ENCODE measurements at regions not wholly inside any gene's neighbourhood (a gene's known extent, or its start where the extent isn't known, plus 50 kb on each side); places are given as distances from the start of the nearest gene placed in this dataset.
"Not testable (repeated sequence)": the region's sequence is repeated elsewhere in the genome, so short reads cannot be mapped to it uniquely, and the experiment has no call there.

DNA sequence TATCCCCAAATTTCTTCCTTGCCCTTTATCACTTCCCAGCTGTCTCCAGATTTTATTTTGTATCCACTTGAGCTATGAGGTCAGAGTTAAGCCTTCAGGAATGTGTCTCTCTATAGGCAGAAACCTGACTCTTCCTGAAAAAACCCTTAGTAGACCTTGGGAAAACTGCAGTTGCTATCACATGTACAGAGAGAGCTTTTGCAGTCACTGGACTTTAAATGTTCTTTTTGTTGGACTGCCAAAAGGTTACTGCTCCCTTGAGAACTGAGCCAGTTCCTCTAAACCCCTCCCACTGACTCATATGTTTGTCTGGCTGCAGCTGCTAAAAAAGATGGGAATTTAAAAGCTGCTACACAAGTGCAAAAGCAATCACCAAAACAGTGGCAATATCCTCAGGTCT, 169.1 kb upstream of the CCDC54 start:
- no peak for FAIRE-seq

DNA sequence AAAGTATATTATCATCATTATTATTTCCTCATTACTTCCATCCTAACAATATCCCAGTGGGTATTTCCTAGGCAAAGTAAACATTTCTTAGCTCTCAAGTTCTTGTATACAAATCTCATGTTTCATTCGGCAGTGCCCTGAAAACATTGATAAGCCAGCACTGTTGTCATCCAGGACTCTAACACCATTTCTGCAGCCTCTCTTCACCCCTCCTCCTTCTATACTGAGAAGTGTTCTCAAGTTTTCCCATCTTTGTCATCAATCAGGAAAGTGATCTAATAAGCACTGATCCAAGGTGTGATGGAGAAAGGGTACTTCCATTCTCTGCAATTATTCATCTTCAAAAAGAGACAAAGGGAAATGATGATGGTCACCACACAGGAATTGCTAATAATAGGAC, 168.4 kb upstream of the CCDC54 start:
- FAIRE-seq = no peak

DNA sequence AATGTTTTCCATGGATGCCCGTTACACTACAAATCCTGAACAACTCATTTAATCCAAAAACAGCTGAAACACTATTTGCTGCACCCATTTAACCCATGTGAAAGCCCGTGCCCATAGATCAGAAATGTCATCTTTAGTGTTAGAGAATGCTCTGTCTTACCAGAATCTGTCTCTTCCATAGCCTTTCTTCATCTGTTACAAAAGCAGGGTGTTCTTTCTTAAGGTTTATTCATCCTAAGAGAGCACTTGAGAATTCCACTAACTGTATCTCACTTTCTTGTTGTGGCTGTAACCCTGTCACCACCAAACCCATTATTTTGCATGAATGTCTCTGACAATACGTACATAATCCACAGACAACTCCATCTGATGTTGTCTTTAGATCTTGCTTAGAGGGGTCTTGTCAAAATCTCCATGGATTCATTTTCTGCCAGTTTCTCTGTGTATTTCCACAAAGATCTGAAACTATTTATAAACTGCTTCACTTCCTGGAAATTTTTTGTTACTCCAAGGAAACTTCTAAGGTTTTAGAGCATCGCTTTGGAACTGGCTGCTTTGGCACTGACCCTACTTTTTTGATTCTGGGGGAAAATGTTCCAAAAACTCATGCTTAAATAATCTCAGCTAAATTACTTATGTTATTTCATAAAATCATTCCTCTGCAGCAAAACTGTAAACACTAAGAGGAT, 167.8 kb upstream of the CCDC54 start:
- no peak for FAIRE-seq

DNA sequence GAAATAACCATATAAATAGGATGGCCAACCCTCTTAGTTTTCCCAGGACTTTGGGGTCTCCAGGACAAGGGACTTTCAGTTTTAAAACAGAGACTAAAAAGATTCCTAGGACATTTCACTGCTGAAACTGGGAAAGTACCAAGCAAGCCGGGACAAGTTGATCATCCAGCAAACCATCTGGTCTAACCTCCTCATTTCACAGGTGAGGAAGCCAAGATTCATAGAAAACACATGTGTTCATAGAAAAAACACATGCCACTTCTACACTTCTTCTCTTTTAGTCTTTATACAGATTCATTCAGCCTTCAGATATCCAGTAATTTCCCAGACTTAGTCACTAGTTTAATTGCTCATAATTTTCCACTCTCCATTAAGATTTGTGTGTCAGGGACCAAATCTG, 165.6 kb upstream of the CCDC54 start:
- no peak for FAIRE-seq

DNA sequence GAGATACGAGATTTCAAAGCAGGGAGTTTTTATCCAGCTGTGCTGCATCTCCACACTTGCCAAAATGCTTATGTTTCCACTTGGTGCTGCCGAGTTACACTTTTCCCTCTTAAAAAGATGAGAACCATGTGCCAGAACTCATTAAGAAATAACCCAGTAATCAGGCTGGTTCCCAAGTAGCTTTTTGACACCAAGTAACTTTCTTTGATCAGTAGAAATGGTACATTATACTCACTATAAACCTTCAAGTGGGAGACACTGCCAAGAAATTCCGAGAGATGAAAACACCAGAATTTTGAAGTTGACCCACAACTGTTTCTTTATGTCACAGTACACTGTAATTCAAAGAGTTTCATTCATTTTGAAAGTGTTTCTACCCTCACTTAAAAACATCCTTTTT, 164.6 kb upstream of the CCDC54 start:
- FAIRE-seq = no peak

DNA sequence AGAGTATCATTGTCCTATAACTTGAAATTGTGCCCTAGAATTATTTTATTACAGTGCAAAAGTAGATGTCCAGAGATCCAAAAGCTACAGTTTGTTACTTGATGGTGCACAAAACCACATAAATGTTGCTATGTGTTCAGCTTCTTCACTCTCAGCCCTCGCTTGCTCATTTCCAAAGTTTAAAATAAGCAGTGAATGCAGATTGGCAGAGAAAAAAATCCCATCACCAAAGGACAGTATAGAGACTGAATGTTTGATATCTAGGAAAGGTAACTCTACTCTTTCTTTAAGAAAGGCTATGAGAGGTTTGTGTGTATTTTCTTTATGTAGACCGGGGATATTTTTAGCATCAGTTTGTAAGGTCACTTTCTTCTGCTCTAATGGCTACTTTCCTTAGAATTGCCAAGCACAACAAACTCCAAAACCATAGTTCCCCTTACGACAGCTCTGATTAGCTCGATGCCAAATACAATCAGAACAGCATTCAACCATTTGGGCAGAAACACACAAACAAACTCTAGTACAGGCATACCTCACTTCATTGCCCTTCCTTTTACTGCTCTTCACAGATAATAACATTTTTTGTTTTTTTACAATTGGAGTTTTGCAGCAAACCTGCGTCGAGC, 164.1 kb upstream of the CCDC54 start:
- FAIRE-seq = no peak

DNA sequence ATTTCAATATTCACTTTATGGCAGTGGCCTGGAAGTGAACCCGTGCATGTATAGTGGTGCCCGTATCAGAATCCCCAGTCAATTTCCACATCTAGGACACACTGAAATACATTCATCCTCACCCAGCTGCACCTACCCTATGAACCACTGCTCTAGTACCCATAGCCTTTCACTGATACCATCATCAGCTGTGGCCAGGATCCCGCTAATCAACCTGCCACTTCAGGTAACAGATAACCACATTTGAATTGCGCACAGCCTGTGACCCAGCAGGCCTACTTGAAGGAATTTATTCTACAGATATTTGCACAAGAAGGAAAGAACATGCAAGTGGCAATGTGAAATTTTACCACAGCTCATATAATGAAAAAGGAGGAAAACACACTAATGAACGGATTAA, 161.0 kb upstream of the CCDC54 start:
- FAIRE-seq = no peak

DNA sequence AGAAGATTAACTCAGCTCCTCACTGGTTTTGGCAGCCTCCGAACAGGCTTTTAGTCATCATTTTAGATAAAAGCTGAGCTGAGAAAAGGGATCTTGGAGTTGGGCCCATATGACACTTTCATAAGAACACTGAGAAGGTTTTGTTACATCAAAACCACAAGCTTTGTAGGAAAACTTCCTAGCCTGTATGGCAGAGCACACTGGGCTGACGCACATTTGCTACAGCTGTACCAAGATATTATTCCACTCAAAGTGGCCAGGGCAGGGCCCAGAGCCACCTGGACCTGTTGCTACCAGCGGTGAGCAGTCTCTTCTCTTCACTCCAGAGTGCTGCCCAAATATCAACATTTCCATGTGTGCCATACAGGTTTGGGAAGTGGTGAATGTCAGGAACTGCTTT, 160.5 kb upstream of the CCDC54 start:
- no peak for FAIRE-seq

DNA sequence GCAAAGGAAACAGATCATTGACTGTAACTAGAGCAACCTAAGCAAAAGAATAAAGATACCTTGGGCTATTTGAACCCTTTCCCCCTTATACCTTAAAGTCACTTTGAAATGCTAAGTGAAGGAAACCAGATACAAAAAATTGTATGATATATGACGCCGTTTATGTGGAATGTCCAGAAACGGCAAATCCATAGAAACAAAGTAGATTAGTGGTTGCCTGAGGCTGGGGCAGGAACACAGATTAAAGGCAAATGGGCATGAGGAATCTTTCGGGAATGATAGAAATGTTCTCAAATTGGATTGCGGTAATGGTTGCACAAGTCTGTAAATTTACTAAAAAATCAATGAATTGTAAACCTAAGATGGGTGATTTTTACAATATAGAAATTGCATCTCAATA, 160.1 kb upstream of the CCDC54 start:
- FAIRE-seq = no peak

DNA sequence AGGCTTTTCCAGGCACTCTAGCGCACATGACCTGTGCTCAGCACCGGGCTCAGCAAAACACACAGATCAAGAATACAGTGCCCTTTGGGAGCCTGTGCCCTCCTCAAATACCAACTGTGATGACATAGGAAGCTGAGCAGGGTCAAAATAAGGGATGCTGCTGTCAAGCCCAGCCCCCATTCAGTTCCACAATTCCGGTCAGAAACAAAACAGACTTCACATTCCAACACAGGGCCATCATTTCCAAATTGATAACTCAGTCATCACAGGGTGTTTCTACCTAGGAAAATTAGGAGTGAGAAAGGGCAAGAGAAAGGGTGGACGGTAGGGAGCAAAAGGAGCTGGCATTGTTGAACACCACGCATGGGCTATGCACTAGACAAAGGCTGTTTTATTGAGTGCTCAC, 158.4 kb upstream of the CCDC54 start:
- FAIRE-seq = no peak

DNA sequence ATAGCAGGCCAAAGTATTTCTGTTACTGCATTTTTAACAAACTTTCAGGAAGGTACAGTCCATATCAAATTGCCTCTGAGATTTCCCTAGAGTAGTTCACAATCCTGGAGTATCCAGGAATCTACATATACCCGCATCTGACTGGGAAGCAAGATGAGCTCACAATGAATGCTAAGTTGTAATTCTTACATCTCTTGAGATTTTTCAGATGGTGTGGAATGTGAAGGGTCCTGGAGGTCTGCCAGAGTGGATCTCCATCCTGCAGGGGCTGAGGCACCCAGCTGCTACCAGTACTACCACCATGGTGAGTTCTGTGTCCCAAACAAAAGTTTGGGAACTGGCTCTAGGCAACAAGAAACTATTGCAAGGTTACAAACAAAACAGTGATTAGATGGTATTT, 156.7 kb upstream of the CCDC54 start:
- FAIRE-seq = no peak

DNA sequence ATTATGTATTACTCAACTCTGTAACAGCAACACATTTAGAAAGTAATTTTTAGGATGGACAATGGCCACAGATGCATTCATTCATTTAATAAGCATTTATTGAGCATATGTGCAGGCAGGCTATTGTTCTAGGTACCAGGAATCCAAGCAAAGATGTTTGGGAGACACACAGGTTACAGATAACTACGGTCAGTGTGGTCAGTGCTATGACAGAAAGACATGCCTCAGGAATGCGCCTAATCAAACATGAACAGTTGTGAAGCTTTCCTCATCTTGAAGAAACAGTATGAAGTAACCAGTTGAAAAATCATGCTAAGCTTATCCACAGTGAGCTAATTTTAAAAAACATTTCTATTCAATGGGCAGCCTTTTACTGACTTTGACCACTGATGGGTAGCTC, 155.4 kb upstream of the CCDC54 start:
- no peak for FAIRE-seq

DNA sequence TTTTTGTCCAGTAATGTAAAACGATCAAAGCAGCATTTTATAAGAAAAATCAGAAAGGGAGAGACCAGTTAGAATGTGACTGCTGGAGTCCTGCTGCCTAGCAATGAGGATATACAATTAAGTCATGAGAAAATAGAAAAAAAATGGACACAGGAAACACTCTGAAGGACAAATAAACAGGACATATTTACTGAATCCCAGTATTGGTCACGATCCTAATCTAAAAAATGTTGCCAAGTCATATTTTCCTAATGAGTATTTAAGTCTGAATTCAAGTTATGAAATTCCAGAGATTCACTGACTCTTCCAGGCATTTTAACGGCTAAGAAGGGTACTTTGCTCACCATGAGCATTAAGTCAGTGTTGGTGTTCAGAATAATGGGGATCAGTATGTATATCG, 154.3 kb upstream of the CCDC54 start:
- no peak for FAIRE-seq

DNA sequence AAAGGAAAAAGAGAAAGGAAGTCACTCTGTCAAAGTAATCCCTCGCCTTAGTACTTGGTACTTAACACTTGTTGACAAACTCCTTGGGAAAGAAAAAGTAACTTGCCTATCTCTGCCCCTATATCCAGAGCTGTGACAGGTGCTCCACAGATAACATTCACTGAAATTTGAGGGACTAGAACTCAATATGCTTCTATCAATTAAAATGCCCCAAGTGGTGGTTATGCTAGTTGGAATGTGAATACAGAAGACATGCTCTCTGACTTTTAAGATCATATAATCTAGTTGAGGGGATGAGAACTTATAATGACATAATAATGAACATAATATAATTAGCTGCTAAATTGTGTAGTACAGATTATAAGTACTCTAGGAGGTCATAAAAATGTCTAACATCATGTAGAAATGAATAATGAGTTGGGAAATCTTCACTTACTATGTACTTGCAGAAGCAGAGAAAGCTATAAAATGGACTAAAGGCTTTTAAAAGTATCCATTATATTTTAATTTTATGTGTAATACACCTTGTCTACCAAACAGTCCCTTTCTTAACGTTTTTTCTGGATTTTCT, 153.1 kb upstream of the CCDC54 start:
- FAIRE-seq = no peak

DNA sequence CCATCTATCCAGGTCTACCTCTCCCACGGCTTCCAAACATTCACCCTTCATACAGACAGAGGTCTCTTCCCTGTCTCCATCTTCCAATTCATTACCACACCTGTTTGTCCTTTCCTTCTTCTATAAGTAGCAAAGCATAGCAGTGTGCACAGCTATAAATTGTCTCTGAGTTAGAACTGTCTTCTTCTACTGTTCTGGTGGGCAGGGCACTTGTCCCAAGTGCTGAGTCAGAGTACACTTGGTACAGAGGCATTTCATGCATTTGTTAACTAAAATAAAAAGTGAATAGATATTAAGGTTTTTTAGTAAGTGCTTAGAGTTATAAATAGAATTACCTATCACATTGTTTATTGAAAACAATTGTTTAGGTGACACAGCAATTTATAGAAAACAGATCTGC, 150.1 kb upstream of the CCDC54 start:
- FAIRE-seq = no peak

DNA sequence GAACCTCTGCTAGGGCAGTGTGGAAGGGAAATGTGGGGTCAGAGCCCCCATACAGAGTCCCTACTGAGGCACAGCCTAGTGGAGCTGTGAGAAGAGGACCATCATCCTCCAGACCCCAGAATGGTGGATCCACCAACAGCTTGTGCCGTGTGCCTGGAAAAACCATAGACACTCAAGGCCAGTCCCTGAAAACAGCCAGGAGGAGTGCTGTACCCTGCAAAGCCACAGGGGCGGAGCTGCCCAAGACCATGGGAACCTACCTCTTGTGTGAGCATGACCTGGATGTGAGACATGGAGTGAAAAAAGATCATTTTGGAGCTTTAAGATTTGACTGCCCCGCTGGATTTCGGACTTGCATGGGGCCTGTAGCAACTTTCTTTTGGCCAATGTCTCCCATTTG, 143.4 kb upstream of the CCDC54 start:
- not testable (repeated sequence) for FAIRE-seq

DNA sequence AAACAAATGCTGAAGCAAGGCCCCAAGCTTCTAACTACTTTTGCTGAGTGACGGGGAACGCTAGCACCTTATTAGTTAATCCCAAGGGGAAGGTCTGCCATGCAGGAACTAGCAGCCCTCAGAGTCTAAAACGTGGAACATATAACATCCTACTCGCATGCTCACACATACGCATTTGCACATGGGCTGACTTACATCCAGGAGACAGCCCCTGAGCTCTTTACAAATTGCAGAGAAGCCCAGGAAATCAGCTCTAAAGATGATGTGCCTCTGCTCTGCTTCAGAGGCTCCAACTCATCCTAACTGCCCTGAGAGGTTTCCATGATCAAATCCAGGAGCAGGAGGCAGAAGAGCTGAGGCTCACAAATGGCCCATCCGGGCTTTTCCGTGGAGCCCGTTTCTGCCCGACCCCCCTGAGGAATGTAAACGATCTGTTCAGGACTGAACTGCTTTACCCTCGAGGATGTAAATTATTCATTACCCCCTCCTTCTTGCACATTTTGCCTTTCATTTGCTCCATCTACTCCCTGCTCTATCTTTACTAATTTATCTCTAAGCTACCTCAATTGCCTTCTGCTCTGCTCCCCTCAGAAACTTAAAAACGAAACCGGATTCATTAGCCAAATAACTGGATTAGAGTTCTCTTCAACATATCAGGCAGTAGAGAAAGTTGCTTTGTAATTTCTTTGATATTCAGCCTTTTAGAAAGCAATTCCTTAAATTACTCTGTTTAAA, 141.9 kb upstream of the CCDC54 start:
- FAIRE-seq = no peak

DNA sequence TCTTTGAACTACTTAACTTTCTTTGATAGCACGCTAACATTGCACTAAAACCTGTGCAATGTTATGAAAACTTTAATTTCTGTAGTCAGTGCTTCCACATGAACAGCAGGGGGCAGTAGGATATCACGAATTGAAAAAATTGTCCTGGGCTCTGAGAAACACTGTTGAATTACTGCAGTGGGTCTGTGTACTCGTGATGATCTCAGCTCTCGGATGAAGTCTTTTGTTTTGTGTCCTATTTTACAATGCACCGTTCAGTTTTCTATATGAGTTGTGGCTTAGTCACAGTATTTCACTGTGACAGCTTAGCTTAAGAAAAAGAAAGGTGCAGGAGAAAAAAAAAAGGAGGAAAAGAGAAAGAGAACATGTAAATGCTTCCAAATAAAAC, 141.3 kb upstream of the CCDC54 start:
- FAIRE-seq = peak; percentile 87

DNA sequence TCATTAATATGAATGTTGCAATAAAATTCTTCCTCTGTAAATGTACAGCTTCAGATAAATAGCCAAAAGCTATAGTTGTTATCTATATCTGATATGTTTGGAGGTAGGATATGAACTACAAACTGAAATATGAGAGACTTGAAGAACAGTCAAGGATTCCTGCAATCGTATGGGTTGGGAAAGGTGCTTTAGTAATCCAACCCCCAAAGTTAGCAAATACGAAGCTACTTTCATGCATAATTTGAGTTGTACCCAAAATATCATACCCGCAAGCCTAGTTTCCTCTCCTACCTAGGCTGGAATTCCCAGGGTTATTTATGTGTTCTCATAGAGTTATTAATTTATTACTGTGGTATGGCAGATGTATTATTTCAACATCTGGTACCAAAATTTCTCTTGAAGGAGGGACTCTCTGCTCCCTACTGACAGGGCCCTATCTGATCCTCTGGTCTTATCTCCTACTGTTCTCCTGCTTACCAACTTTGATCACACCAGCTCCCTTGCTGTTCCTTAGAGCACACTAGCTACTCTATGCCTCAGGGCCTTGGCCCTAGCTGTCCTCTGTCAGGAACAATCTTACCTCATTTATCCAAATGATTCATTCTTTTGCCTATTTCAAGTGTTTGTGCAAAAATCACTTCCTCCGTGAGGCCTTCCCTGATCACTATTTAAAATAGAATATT, 140.4 kb upstream of the CCDC54 start:
- FAIRE-seq = no peak

DNA sequence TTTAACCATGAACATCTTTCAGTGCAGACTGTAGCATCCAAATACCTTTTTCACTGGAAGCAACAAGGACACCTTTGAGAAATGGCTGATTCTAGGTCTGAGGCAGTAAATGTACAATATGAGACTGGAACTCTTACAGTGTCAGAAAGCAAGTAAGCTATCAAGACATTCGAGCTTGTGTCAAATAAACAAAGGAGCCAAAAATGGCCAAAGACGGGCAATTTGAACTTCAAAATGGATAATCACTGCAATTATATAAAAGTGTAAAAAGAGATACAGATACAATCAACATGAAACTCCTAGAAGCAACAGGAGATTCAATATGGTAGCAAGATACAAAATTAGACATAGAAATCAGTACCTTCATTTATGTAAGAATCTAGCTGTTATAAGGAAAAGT, 138.5 kb upstream of the CCDC54 start:
- FAIRE-seq = no peak

DNA sequence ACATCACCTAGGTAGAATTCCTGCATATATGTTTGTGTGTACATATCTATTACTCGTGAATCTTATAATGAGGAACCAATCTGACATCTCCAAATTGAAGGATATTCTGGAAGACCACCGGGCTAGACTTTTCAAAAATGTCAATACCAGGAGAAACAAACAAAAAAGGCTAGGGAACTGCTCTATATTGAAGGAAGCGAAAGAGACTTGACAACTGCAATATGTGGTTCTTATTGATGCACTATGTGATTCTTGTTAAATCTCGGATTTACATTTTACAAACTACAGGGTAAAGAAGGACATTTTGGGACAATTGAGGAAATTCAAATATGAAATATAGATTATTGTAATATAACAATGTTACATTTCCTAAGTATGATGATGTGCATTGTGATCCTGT, 137.5 kb upstream of the CCDC54 start:
- FAIRE-seq = no peak

DNA sequence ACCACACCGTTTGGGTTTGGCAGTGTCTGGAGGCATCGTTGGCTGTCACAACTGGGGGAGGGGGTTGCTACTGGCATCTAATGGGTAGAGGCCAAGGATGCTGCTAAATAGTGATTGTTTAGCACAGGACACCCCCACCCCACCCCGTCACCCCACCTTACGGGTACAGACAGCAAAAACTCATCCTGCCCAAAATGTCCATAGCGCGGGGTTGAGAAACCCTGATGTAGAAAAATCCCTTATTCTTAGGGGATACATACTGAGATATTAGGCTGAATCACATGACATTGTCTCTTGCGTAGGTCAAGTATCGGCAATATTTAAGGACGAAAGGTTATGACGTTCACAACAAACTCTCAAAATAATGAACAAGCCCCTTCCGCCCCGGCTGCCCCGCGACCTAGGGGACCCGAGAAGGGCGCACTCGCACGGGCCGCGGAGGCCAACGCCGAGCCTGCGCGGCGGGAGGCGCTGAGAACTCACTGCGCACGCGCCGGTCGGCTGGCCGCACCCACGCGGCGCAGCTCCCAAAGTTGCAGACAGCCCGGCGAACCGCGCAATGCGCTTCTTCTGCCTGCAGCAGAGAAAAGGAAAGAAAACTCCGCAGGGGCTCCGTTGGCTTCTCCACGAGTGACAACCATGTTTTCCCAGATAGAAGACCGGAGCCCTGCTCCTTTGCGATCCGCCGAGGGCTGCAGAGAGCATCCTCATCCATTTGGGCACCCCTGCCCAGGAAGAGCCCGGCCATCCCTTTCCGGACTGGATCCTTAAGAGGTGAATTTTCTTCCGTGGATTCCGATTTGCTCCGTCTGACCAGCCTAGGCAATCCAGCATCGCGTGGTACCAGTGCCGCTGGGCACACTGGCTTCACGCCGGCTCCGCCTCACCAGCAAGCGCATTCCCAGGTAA, 136.8 kb upstream of the CCDC54 start:
- no peak for FAIRE-seq

Data from colon (tissue), 2 donors.